NB4 (cell line): ENCODE measurements at regions not wholly inside any gene's neighbourhood (a gene's known extent, or its start where the extent isn't known, plus 50 kb on each side); places are given as distances from the start of the nearest gene placed in this dataset.

Experiments
- DNase-seq: peaks from one replicate; pipeline ENCODE4 v3.0.0; 2010; ENCODE audit warnings: low read depth
- H3K4me3 ChIP-seq: one replicate; pipeline ENCODE4 v1.5.1; 2011; ENCODE audit warnings: mild to moderate bottlenecking, low read depth, low read length, moderate library complexity
- CTCF ChIP-seq: IDR thresholded peaks from one replicate; pipeline ENCODE4 v1.5.1; 2012; ENCODE audit warnings: low read depth, low read length
- MAX ChIP-seq: IDR thresholded peaks from 2 replicates; pipeline ENCODE4 v1.6.1; 2011; ENCODE audit warnings: low read depth, low read length
- MYC ChIP-seq: IDR thresholded peaks from 2 replicates; pipeline ENCODE4 v1.6.1; 2011; ENCODE audit warnings: low read depth, low read length
- POLR2A ChIP-seq: IDR thresholded peaks from 2 replicates; pipeline ENCODE4 v1.6.1; 2011; ENCODE audit warnings: mild to moderate bottlenecking; ENCODE audit not compliant: insufficient read length; ENCODE audit errors: extremely low read depth

GRCh38 chr3:10602769-10603768 lies 97.7 kb upstream of the ATP2B2 start:
- DNase-seq: peak; percentile 5
- no peak for TF ChIP-seq CTCF
- TF ChIP-seq POLR2A: no peak
- TF ChIP-seq MAX: no peak
- no peak for TF ChIP-seq MYC
- no peak overlapping the region for H3K4me3 ChIP-seq

- TF ChIP-seq MAX (no peak), CTCF (no peak), MYC (no peak), POLR2A (no peak)
- DNase-seq: no peak
- no peak overlapping the region for H3K4me3 ChIP-seq
Measured at GRCh38 chr3:10609134-10609533, 103.7 kb upstream of the ATP2B2 start.

- no peak for DNase-seq
- TF ChIP-seq MAX (no peak), MYC (no peak), CTCF (no peak)
Measured at GRCh38 chr3:10614168-10614567, 108.8 kb upstream of the ATP2B2 start.

GRCh38 chr3:10615715-10616114 lies 110.3 kb upstream of the ATP2B2 start:
- DNase-seq: no peak
- no peak overlapping the region for H3K4me3 ChIP-seq
- TF ChIP-seq CTCF: no peak
- TF ChIP-seq MYC: no peak
- no peak for TF ChIP-seq MAX
- TF ChIP-seq POLR2A: no peak

More at GRCh38 chr3:10614168-10614567, 108.8 kb upstream of the ATP2B2 start:
- H3K4me3 ChIP-seq: no peak overlapping the region

- TF ChIP-seq CTCF (no peak), MYC (no peak), MAX (no peak), POLR2A (no peak)
- no peak for DNase-seq
- H3K4me3 ChIP-seq: no peak overlapping the region
Measured at GRCh38 chr3:10616321-10616720, 110.9 kb upstream of the ATP2B2 start.
